OCI-LY3 (cell line): ENCODE measurements at regions not wholly inside any gene's neighbourhood (a gene's known extent, or its start where the extent isn't known, plus 50 kb on each side); places are given as distances from the start of the nearest gene placed in this dataset.

Experiments used
- EZH2phosphoT487 ChIP-seq: fragments of 200-600 bp; shearing (Covaris generic); IDR thresholded peaks from 2 replicates; pipeline ENCODE4 v1.6.1; 2018; ENCODE audit warnings: antibody characterized with exemption, mixed run types, low read depth
- TF ChIP-seq, protein P1 (sequence below): fragments of 200-600, 300-600 bp; sonication (generic); IDR thresholded peaks from 2 replicates; pipeline ENCODE4 v1.5.1; 2014; ENCODE audit warnings: antibody characterized with exemption, low read length, low read depth

DNA sequence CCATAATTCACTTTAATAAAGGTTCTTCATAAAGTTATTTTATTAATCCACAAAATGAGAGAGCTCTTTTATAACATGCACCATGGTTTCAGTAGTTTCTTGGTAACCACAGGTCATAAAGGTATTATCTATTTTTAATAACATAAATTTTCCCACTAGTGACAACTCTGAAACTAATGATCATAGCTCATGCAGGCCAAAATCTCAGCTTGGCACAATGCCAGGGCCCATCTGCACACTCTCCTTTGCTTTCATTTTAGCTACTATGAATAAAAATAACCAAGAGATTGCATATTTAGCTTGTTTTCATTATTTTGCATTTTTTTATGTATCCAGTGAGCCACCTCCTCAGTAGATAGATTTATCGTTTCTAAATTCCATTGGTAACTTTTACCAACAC, 691.8 kb upstream of the CHAC2 start:
- TF ChIP-seq, protein P1, sequence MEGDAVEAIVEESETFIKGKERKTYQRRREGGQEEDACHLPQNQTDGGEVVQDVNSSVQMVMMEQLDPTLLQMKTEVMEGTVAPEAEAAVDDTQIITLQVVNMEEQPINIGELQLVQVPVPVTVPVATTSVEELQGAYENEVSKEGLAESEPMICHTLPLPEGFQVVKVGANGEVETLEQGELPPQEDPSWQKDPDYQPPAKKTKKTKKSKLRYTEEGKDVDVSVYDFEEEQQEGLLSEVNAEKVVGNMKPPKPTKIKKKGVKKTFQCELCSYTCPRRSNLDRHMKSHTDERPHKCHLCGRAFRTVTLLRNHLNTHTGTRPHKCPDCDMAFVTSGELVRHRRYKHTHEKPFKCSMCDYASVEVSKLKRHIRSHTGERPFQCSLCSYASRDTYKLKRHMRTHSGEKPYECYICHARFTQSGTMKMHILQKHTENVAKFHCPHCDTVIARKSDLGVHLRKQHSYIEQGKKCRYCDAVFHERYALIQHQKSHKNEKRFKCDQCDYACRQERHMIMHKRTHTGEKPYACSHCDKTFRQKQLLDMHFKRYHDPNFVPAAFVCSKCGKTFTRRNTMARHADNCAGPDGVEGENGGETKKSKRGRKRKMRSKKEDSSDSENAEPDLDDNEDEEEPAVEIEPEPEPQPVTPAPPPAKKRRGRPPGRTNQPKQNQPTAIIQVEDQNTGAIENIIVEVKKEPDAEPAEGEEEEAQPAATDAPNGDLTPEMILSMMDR, result no peak
- TF ChIP-seq EZH2phosphoT487, result no peak
